GM10266 (cell line): ENCODE measurements at regions not wholly inside any gene's neighbourhood (a gene's known extent, or its start where the extent isn't known, plus 50 kb on each side); places are given as distances from the start of the nearest gene placed in this dataset.

Experiments
- DNase-seq: peaks from one replicate; pipeline ENCODE4 v3.0.0; 2012; ENCODE audit errors: extremely low spot score
- TF ChIP-seq, protein P1 (sequence below): IDR thresholded peaks from 2 replicates; pipeline ENCODE4 v1.5.1; 2012; ENCODE audit warnings: mild to moderate bottlenecking, low read depth; ENCODE audit not compliant: control insufficient read depth, insufficient read depth; ENCODE audit errors: missing control alignments

DNA sequence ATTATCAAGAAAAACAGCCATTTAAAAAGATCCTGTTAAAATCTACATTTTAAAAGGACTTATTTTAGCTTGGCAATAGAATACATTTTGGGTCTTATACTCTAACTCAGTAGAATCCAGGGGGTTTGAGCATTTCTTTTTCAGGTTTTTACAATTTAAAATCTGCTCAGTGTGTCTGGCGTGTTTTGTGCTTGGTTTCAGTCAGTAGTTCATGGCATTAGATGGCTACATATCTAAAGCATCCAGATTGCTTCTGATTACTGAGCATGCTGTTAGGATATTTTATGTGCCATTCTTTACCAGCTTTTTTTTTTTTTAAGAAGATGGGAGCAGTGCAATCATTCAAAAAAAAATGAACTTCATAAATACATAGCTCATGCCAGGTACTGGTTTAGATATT lies 566.1 kb upstream of the LARGE1 start:
- TF ChIP-seq, protein P1, sequence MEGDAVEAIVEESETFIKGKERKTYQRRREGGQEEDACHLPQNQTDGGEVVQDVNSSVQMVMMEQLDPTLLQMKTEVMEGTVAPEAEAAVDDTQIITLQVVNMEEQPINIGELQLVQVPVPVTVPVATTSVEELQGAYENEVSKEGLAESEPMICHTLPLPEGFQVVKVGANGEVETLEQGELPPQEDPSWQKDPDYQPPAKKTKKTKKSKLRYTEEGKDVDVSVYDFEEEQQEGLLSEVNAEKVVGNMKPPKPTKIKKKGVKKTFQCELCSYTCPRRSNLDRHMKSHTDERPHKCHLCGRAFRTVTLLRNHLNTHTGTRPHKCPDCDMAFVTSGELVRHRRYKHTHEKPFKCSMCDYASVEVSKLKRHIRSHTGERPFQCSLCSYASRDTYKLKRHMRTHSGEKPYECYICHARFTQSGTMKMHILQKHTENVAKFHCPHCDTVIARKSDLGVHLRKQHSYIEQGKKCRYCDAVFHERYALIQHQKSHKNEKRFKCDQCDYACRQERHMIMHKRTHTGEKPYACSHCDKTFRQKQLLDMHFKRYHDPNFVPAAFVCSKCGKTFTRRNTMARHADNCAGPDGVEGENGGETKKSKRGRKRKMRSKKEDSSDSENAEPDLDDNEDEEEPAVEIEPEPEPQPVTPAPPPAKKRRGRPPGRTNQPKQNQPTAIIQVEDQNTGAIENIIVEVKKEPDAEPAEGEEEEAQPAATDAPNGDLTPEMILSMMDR = no peak
- no peak for DNase-seq

DNA sequence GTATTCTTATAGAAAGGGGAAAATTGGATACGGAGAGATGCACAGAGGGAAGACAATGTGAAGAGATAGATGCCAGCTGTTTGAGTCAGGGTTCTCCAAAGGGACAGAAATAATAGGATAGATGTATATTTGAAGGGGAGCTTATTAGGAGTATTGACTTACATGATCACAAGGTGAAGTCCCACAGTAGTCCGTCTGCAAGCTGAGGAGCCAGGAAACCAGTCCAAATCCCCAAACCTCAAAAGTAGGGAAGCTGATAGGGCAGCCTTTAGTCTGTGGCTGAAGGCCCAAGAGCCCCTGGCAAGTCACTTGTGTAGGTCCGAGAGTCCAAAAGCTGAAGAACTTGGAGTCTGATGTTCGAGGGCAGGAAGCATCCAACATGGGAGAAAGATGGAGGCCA lies 569.6 kb upstream of the LARGE1 start:
- TF ChIP-seq, protein P1 = no peak

DNA sequence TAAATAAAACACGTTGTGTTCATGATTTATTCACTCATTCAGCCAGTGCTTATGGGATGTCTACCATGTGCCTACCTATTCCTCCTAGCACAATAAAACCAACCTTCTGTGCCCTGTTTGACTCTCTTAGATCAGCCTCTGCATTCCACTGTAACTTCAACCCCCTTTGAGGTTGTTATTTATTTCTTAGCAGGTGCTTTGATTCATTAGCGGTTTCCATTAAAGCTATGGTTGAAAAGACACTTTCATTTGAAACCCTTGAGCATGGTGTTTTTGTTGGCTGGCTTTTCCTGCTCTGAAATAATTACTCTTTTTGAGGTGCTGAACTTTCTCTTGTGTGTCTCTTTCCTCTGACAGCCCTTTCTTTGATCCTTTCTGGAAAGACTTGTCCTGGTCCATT lies 570.6 kb upstream of the LARGE1 start:
- TF ChIP-seq, protein P1 = no peak
- DNase-seq = no peak

More for the DNA sequence above, 569.6 kb upstream of the LARGE1 start:
- DNase-seq = no peak

DNA sequence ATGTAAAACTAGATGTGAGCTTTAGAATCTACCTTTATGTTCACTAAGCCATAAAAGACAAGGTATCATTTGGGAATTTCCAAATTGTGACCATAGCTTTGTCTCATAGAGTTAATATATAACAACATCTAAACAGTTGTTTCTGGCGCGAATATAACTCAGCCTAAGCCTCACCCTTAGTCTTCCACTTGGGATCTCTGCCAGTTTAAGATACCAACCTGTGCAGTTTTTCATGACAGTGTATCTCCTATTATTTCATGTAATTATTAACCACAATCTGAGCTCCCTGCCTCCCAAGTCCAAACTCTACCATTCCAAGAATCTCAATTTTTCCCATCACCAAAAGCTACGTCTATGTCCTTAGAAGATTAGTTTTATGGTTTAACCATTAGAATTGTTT lies 572.5 kb upstream of the ISX start:
- no peak for DNase-seq
- TF ChIP-seq, protein P1 = no peak

DNA sequence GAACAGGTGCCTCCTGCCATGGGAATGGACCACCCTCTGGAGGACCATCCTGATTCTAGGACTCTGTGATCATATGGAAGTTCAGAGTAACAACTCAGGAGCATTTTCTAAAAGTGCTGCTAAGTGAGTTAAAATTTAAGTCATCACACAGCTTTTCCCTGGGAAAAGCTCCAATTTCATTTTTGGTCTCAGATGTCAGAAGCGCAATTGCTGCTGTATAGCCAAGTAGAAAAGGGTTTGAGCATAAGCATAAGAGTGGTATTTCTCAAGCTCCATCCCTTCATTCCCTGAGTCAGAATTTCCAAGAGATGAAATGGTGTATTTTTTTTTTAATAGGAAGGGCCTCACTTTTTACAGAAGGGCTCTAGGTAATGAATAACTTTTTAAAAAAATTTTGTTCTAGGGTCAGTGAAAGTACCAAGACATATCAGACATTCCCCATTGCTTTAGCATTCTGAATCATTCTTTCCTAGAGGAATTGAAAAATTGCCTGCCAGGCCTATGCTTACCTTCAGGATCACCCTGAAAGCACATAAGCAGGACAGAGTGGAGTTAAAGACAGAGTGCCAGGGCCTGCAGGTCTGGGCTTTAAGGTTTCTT lies 564.5 kb upstream of the ISX start:
- no peak for DNase-seq
- TF ChIP-seq, protein P1 = no peak

DNA sequence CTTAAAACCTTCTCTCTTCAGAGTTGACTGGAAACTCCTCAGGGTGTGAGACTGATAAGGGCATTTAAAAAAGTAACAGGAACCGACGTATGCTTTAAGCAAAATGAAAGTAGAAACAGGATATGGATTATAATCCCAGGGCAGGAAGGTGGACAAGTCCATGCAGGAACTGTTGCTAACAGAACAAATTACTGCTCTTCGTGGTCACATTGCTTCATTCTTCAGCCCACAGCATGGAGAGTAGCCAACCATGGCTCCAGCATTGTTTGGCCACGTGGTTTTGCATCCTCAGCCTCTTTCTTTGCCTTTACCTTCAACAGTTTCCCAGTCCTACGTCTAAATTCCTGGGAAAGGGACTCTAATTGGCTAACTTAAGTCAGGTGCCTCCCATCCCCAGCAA lies 563.1 kb upstream of the ISX start:
- no peak for DNase-seq
- TF ChIP-seq, protein P1 = no peak

DNA sequence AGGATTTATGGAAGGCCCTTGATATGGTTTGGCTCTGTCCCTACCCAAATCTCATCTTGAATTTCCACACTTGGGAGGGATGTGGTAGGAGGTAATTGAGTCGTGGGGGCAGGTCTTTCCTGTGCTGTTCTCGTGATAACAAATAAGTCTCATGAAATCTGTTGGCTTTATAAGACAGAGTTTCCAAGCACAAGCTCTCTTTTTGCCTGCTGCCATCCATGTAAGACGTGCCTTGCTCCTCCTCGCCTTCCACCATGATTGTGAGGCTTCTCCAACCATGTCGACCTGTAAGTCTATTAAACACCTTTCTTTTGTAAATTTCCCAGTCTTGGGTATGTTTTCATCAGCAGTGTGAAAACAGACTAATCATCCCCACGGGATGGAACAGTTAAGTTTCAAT lies 557.2 kb upstream of the ISX start:
- no peak for DNase-seq
- TF ChIP-seq, protein P1 = no peak
